Liver (tissue), 3 donors: ENCODE measurements at regions not wholly inside any gene's neighbourhood (a gene's known extent, or its start where the extent isn't known, plus 50 kb on each side); places are given as distances from the start of the nearest gene placed in this dataset.

ENCODE experiments used
- EGR1 ChIP-seq, 2 donors: IDR thresholded peaks; 2 replicates each; pipeline ENCODE4 v1.6.1; 2016 to 2018; ENCODE audit warnings: antibody characterized with exemption in 2 of 2, low read depth in 2 of 2
- GABPA ChIP-seq, 2 donors: IDR thresholded peaks in 1 of 2; conservative IDR thresholded peaks in 1 of 2; 2 replicates each; pipeline ENCODE4 v1.6.1; 2016; ENCODE audit warnings: antibody characterized with exemption in 2 of 2, mild to moderate bottlenecking in 1 of 2, moderate library complexity in 1 of 2
- HNF4A ChIP-seq, 2 donors: conservative IDR thresholded peaks; 2 replicates each; pipeline ENCODE4 v1.6.1; 2016; ENCODE audit warnings: antibody characterized with exemption in 2 of 2, mild to moderate bottlenecking in 2 of 2
- JUND ChIP-seq, 2 donors: IDR thresholded peaks; 2 replicates each; pipeline ENCODE4 v1.6.1; 2016; ENCODE audit warnings: antibody characterized with exemption in 2 of 2
- MAX ChIP-seq: IDR thresholded peaks from 2 replicates; pipeline ENCODE4 v1.6.1; 2016; ENCODE audit warnings: antibody characterized with exemption
- RAD21 ChIP-seq, 2 donors: IDR thresholded peaks; 2 replicates each; pipeline ENCODE4 v1.6.1; 2016; ENCODE audit warnings: antibody characterized with exemption in 2 of 2, mild to moderate bottlenecking in 2 of 2
- RXRA ChIP-seq, 2 donors: IDR thresholded peaks; 2 replicates each; pipeline ENCODE4 v1.6.1; 2017 to 2018; ENCODE audit warnings: antibody characterized with exemption in 2 of 2, mild to moderate bottlenecking in 1 of 2
- SP1 ChIP-seq: IDR thresholded peaks from 2 replicates; pipeline ENCODE4 v1.6.1; 2018; ENCODE audit warnings: antibody characterized with exemption, mild to moderate bottlenecking
- TAF1 ChIP-seq: conservative IDR thresholded peaks from 2 replicates; pipeline ENCODE4 v1.6.1; 2016; ENCODE audit warnings: antibody characterized with exemption, mild to moderate bottlenecking
- YY1 ChIP-seq: IDR thresholded peaks from 2 replicates; pipeline ENCODE4 v1.6.1; 2016; ENCODE audit warnings: antibody characterized with exemption, mild to moderate bottlenecking
- TF ChIP-seq, protein P1 (sequence below): fragments of 150-350 bp; IDR thresholded peaks from 2 replicates; pipeline ENCODE4 v1.5.1; 2017; ENCODE audit warnings: improper control_type of control experiment, low read depth, low read length; ENCODE audit not compliant: missing input control
- TF ChIP-seq, protein P2 (sequence below): IDR thresholded peaks from 2 replicates; pipeline ENCODE4 v1.6.1; 2016; ENCODE audit warnings: antibody characterized with exemption
- donor health status: healthy.
- donor health status: healthy.

GRCh38 chr17:51372345-51373004, 112.1 kb downstream of the UTP18 start:
- TF ChIP-seq, protein P1, sequence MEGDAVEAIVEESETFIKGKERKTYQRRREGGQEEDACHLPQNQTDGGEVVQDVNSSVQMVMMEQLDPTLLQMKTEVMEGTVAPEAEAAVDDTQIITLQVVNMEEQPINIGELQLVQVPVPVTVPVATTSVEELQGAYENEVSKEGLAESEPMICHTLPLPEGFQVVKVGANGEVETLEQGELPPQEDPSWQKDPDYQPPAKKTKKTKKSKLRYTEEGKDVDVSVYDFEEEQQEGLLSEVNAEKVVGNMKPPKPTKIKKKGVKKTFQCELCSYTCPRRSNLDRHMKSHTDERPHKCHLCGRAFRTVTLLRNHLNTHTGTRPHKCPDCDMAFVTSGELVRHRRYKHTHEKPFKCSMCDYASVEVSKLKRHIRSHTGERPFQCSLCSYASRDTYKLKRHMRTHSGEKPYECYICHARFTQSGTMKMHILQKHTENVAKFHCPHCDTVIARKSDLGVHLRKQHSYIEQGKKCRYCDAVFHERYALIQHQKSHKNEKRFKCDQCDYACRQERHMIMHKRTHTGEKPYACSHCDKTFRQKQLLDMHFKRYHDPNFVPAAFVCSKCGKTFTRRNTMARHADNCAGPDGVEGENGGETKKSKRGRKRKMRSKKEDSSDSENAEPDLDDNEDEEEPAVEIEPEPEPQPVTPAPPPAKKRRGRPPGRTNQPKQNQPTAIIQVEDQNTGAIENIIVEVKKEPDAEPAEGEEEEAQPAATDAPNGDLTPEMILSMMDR = no peak
- TF ChIP-seq JUND (IDR thresholded peaks at IDR 0.05) (no peak), HNF4A (conservative IDR thresholded peaks at IDR 0.05) (no peak), MAX (no peak), TAF1 (no peak), GABPA (IDR thresholded peaks at IDR 0.05 in 1 of 2, conservative IDR thresholded peaks at IDR 0.05 in 1 of 2) (no peak), EGR1 (IDR thresholded peaks at IDR 0.05; ENCODE audit: low read depth in 2 of 2) (no peak), YY1 (no peak), RAD21 (IDR thresholded peaks at IDR 0.05) (no peak), RXRA (IDR thresholded peaks at IDR 0.05) (no peak), SP1 (no peak)
- TF ChIP-seq, protein P2, sequence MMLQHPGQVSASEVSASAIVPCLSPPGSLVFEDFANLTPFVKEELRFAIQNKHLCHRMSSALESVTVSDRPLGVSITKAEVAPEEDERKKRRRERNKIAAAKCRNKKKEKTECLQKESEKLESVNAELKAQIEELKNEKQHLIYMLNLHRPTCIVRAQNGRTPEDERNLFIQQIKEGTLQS = no peak
